GM18507 (cell line): ENCODE measurements at regions not wholly inside any gene's neighbourhood (a gene's known extent, or its start where the extent isn't known, plus 50 kb on each side); places are given as distances from the start of the nearest gene placed in this dataset.
A peak's percentile ranks its signal among the peaks of the same experiment; 100 is the strongest.
"Not testable (repeated sequence)": the region's sequence is repeated elsewhere in the genome, so short reads cannot be mapped to it uniquely, and the experiment has no call there.

Experiments used
- DNase-seq: peaks from one replicate; pipeline ENCODE4 v3.0.0; 2011; ENCODE audit warnings: low read depth; ENCODE audit not compliant: insufficient read length; ENCODE audit errors: extremely low spot score
- FAIRE-seq: peaks from 2 replicates; lab custom pipeline; 2011; peaks lifted over from hg19 to GRCh38; lab: Jason Lieb, UNC

DNA sequence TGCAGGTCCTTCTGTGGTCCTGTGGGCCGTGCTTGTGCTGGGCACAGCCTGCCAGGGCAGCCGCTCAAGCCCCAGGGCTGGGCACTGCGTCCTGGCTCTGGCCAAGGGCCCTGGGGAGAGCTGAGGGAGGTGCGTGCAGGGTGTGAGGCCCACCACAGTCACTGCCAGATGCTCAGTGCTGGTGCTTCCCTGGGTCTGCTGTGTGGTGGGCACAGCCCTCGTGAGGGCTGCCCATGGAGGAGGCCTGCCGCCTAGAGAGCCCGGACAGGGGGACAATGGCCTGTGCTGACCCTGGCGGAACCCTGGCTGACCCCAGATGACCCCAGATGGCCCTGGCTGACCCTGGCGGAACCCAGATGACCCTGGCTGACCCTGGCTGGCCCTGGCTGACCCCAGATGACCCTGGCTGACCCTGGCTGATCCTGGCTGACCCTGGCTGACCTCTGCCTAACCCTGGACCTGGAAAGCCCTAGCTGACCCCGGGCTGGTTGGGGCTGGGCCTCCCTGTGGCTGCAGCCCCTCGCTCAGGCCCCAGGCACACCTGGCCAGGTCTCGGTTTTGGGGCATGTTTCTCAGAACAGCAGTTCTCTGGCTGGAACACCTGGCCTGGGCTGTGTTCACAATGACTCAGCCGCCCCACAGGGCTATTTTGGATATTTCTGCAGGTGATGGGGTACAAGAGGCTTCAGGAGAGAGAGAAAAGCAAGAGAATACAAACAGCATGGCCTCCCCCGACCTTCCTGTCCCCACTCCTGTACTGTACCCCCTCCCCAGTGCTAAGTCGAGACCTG is 55.4 kb downstream of the TMEM121 start:
- DNase-seq (no peak), FAIRE-seq (no peak)

DNA sequence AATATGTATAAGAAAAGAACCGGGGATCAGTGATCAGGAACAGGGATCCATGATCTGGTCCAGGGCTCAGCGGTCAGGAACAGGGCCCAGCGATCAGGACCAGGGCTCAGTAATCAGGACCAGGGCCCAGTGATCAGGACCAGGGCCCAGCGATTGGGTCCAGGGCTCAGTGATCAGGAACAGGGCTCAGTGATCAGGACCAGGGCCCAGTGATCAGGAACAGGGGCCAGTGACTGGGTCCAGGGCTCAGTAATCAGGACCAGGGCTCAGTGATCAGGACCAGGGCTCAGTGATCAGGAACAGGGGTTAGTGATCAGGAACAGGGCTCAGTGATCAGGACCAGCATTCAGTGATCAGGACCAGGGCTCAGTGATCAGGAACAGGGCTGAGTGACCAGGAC is 56.3 kb downstream of the TMEM121 start:
- peak; percentile 95 for FAIRE-seq
- DNase-seq: no peak

GRCh38 chr14:105583914-105584313 is 57.5 kb downstream of the TMEM121 start:
- not testable (repeated sequence) for DNase-seq, FAIRE-seq

- not testable (repeated sequence) for FAIRE-seq, DNase-seq
Measured at GRCh38 chr14:105585290-105585689, 58.9 kb downstream of the TMEM121 start.

GRCh38 chr14:105585722-105586121 is 59.3 kb downstream of the TMEM121 start:
- not testable (repeated sequence) for DNase-seq
- FAIRE-seq: peak; percentile 81

DNA sequence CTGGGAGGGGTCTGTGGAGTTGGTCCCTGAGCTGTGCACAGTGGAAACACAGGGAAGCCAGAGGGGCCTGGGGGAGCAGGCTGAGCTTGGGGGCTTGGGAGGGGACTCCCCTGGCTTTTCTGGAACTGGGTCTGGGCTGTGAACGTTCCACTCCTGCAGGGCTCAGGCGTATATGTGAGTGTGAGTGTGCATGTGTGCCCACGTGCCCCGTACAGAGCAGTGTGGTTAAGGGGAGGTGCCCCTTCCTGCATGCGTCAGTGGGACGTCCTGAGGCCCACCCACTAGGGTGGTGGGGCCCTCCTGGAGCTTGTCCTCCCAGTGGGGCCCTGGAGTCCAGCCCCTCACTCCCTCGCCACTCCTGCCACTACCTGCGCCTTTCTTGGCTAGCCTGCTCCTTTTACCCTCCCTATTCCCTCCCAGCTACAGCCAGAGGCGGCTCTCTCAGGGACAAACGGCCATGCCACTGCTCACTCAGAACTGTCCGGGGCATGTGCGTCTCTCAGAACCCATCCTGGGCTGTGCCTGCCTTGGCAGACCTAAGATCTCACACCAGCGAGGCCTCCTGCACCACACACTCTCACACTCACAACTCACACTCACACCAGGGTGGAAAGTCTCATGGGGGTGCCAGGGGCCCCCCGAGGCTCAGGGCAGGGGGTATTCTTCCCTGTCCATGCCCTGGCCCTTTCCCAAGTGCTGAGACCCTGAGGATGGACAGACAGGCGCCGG is 59.9 kb downstream of the TMEM121 start:
- DNase-seq: not testable (repeated sequence)
- peak; percentile 18 for FAIRE-seq

- FAIRE-seq, DNase-seq: not testable (repeated sequence)
Measured at GRCh38 chr14:105587034-105587433, 60.7 kb downstream of the TMEM121 start.

DNA sequence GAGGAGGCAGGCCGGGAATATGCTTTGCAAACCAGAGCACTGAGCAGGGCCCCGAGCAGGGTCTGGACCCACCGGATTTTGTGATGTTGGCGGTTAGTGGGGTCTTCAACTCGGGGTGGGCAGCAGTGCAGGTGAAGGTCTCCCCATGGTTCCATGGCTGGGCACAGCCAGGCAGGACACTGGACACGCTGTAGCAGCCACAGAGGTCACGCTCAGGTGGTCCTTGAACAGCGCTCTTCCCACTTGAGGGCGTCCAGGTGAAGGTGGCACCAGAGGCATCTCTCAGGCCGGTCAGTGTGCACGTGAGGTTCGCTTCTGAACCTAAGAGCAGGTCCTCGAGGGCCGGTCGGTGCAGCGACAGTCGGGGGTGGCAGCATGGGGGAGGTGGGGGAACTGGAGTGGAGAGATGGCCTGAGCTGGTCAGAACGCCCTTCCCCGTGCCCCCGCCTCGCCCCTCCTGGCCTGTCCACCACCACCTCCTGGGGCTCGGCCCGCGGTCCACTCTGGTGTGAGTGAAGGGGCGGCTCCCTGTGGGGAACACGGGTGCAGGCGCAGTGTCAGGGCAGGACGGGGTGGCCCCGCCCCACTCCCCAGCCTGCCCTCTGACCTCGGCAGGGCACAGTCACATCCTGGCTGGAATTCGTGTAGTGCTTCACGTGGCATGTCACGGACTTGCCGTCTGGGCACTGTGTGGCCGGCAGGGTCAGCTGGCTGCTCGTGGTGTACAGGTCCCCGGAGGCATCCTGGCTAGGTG is 61.3 kb downstream of the TMEM121 start:
- DNase-seq, FAIRE-seq: not testable (repeated sequence)

DNA sequence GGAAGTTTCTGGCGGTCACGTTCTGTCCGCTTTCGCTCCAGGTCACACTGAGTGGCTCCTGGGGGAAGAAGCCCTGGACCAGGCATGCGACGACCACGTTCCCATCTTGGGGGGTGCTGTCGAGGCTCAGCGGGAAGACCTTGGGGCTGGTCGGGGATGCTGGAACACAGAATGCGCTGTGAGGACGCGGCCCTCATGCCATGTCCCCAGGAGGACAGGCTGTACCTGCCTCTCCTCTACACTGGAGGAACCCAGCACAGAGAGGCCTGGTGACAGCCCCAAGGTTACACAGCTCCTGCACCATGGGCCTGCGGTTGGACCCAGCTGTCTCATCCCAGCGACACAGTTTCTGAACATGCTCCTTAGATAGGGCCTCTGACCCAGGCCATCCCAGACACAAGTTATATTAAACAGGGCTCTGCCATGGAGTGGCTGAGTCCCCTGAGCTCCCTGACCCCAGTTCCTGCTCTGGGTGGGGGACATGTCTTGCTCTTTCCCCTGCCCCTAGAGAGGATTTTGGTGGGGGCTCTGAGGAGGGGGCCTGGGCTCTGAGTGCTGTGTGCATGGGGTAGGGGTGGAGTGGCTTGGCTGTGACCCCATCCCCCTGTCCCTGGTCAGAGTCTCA is 62.0 kb downstream of the TMEM121 start:
- no peak for FAIRE-seq

GRCh38 chr14:105589161-105589925 is 63.0 kb downstream of the TMEM121 start:
- FAIRE-seq (no peak), DNase-seq (no peak)

More for the DNA sequence above, 62.0 kb downstream of the TMEM121 start:
- no peak for DNase-seq

DNA sequence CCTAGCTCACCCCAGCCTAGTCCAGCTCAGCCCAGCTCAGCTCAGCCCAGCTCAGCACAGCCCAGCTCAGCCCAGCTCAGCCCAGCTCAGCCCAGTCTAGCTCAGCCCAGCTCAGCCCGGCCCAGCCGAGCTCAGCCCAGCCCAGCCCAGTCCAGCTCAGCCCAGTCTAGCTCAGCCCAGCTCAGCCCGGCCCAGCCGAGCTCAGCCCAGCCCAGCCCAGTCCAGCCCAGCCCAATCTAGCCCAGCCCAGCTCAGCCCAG is 63.5 kb downstream of the TMEM121 start:
- not testable (repeated sequence) for DNase-seq, FAIRE-seq

DNA sequence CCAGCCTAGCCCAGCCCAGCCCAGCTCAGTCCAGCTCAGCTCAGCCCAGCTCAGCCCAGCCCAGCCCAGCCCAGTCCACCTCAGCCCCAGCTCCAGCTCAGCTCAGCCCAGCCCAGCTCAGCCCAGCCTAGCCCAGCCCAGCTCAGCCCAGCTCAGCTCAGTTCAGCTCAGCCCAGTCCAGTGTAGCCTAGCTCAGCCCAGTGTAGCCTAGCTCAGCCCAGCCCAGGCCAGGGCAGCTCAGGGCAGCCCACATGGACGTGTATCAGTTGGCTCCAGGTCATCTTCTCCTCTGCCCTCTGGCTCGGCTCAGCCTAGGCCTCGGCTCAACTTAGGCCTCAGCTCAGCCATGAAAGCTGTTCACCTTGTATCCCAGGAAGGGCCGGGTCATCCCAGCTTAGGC is 64.7 kb downstream of the TMEM121 start:
- DNase-seq: no peak
- FAIRE-seq: no peak

GRCh38 chr14:105591792-105592341 is 65.5 kb downstream of the TMEM121 start:
- peak; percentile 62 for FAIRE-seq
- DNase-seq: not testable (repeated sequence)

- DNase-seq, FAIRE-seq: not testable (repeated sequence)
Measured at GRCh38 chr14:105592646-105593045, 66.3 kb downstream of the TMEM121 start.

DNA sequence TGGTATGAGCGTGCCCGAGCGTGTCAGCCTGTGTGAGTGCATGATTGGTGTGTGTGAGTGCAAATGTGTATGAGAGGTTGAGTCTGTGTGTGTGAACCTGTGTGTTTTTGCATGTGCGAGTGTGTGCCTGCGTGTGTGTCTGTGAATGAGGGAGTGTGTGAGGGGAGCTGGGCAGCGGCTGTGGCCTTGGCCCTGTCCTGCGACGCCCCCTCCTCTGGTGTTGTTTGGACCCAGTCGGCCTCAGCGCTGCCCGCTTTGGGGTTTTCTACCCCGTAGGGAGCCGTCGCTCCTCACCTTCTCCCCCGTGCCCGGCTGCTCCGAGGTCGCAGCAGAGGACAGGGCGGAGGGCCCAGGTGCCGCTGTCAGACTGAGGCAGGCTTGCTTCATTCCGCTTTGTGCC is 69.0 kb downstream of the TMEM121 start:
- DNase-seq: not testable (repeated sequence)
- FAIRE-seq: peak; percentile 60

DNA sequence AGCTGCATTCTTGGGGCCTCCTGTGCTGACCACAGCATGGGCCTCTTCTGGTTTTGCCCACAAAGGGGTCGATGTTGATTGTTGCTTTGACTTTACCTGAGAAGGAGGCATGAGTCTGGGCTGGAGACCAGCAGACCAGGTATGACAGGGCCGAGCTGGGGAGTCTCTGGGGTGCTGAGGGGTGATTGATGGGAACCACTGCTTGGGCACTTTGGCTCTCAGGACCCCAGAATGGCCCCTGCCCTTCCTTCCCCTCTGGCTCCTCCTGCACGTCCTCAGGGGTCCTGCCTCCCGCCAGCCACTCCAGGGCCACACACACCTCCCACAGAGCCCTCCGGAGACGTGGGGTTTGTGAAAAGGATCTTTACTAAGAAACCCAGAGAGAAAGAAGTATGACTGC is 70.0 kb downstream of the TMEM121 start:
- not testable (repeated sequence) for DNase-seq, FAIRE-seq

DNA sequence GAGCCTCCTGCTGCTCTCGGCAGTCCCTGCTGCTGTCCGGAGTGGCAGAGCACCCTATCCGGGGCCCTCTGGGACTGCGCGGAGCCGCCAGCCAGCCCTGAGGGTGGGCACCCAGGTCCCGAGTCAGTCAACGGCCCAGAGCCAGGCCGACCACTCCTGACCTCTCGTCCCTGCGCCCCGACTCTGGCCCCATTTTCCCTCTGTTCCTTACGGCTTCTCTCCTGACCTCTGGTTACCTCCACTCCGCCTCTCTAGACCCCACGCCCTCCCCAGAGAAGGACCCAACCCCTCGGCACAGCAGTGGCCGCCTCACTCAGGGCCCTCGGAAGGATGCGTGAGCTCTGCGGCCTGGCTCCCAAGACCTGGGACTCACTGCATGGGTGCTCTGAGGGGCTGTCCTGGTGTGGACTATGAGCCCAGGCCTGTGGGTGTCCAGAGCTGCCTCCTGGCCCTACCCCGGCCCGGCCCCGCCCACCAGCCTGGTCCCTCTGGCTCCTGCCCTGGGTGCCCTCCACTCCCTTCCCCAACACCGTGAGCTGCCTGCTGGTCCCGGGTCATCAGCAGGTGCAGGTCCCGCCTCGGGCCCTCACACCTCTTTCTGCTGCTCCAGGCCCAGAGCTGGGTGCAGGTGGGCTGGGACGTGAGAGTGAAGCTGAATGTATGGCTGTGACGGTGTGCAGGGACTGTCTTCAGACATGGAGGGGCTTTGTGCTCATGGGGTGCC is 71.8 kb downstream of the TMEM121 start:
- FAIRE-seq, DNase-seq: not testable (repeated sequence)
